ENCODE measurements at regions not wholly inside any gene's neighbourhood (a gene's known extent, or its start where the extent isn't known, plus 50 kb on each side); places are given as distances from the start of the nearest gene placed in this dataset.

DNA sequence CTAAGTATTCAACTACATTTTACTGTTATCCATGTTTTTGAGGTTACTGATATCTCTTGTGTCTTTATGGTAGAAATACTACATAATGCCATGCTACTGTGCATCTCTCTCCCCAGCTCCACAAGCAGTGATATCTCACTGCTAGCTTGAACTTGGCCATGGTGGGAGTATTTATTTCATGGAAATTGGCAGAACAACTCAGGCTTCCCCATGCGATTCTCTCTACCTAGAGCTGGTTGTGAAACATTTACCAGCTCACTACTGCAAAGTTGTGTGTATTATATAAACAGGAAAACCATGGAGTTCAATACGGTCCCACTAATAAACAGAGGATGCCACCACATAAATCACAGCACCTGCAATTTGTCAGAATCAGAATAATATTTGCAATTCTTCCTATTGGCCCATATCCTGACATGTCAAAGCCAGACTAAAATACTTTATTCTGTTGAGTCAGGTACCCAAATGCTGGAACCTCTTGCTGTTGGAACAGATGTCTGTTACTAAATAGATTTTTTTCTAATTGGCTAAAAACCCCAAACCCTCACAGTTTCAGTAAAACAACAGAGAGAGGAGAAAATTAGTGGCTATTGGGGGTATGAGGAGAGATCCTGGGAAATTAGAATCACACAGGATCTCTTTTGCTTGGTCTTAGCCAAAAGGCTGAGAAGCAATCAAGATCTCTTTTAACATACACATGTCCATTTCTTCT lies 91.4 kb upstream of the SLC10A2 start:
- TF ChIP-seq, protein P1, sequence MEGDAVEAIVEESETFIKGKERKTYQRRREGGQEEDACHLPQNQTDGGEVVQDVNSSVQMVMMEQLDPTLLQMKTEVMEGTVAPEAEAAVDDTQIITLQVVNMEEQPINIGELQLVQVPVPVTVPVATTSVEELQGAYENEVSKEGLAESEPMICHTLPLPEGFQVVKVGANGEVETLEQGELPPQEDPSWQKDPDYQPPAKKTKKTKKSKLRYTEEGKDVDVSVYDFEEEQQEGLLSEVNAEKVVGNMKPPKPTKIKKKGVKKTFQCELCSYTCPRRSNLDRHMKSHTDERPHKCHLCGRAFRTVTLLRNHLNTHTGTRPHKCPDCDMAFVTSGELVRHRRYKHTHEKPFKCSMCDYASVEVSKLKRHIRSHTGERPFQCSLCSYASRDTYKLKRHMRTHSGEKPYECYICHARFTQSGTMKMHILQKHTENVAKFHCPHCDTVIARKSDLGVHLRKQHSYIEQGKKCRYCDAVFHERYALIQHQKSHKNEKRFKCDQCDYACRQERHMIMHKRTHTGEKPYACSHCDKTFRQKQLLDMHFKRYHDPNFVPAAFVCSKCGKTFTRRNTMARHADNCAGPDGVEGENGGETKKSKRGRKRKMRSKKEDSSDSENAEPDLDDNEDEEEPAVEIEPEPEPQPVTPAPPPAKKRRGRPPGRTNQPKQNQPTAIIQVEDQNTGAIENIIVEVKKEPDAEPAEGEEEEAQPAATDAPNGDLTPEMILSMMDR (IDR thresholded peaks at IDR 0.05) = no peak
- no peak for TF ChIP-seq POLR2A (IDR thresholded peaks at IDR 0.05)
- TF ChIP-seq POLR2AphosphoS5 (IDR thresholded peaks at IDR 0.05) = no peak

Data from breast epithelium (tissue), 3 donors.